ENCODE measurements at regions not wholly inside any gene's neighbourhood (a gene's known extent, or its start where the extent isn't known, plus 50 kb on each side); places are given as distances from the start of the nearest gene placed in this dataset.
"Not testable (repeated sequence)": the region's sequence is repeated elsewhere in the genome, so short reads cannot be mapped to it uniquely, and the experiment has no call there.

GRCh38 chr10:29363930-29364329, 75.1 kb downstream of the LYZL1 start:
- H3K36me3 ChIP-seq (ENCODE audit: insufficient read depth, low read length); H4K20me1 ChIP-seq (ENCODE audit: insufficient read depth); H3K9me3 ChIP-seq (ENCODE audit: low read length); H3K79me2 ChIP-seq (replicated peaks; ENCODE audit: insufficient read depth, low read length); H3F3A ChIP-seq (ENCODE audit: insufficient read depth, low read length, poor library complexity, severe bottlenecking); H3K27ac ChIP-seq (ENCODE audit: low read length); H3K27me3 ChIP-seq (ENCODE audit: insufficient read depth, low read depth, low read length); H3K9me2 ChIP-seq (ENCODE audit: insufficient read depth, low read length); H3K9ac ChIP-seq (ENCODE audit: low read length); H3K4me3 ChIP-seq (ENCODE audit: low read length); H2AFZ ChIP-seq (ENCODE audit: low read depth, low read length); H3K4me2 ChIP-seq (ENCODE audit: low read length): not testable (repeated sequence)

GRCh38 chr10:29366206-29366605, 77.3 kb downstream of the LYZL1 start:
- not testable (repeated sequence) for H3K9me2 ChIP-seq (ENCODE audit: insufficient read depth, low read length)

GRCh38 chr10:29369419-29369818, 80.5 kb downstream of the LYZL1 start:
- H4K20me1 ChIP-seq (ENCODE audit: insufficient read depth): no peaks in the 10 kb centered on the region
- H3K4me2 ChIP-seq (ENCODE audit: low read length): no peak overlapping the region
- H3K27me3 ChIP-seq (ENCODE audit: insufficient read depth, low read depth, low read length): no peaks in the 10 kb centered on the region
- H2AFZ ChIP-seq (ENCODE audit: low read depth, low read length): no peak overlapping the region
- H3K27ac ChIP-seq (ENCODE audit: low read length): no peak overlapping the region
- H3F3A ChIP-seq (ENCODE audit: insufficient read depth, low read length, poor library complexity, severe bottlenecking): no peaks in the 10 kb centered on the region
- H3K4me3 ChIP-seq (ENCODE audit: low read length): no peak overlapping the region
- no peaks in the 10 kb centered on the region for H3K79me2 ChIP-seq (replicated peaks; ENCODE audit: insufficient read depth, low read length)
- TF ChIP-seq TAF1 (IDR thresholded peaks at IDR 0.05; ENCODE audit: low read depth) (no peak), RAD21 (conservative IDR thresholded peaks at IDR 0.05) (no peak), MXI1 (conservative IDR thresholded peaks at IDR 0.05; ENCODE audit: poor library complexity, severe bottlenecking) (no peak), REST (IDR thresholded peaks at IDR 0.05; ENCODE audit: borderline replicate concordance) (no peak), CTCF (IDR thresholded peaks at IDR 0.05; ENCODE audit: poor library complexity, severe bottlenecking) (no peak), SMC3 (conservative IDR thresholded peaks at IDR 0.05; ENCODE audit: poor library complexity) (no peak), POLR2AphosphoS5 (IDR thresholded peaks at IDR 0.05) (no peak), EZH2 (IDR thresholded peaks at IDR 0.05; ENCODE audit: borderline replicate concordance, insufficient read depth, low read length, poor library complexity, severe bottlenecking) (no peak), EP300 (conservative IDR thresholded peaks at IDR 0.05; ENCODE audit: poor library complexity, severe bottlenecking) (no peak)
- no peaks in the 10 kb centered on the region for H3K9me2 ChIP-seq (ENCODE audit: insufficient read depth, low read length)
- no peaks in the 10 kb centered on the region for H3K9me3 ChIP-seq (ENCODE audit: low read length)
- H3K9ac ChIP-seq (ENCODE audit: low read length): no peak overlapping the region
- H3K36me3 ChIP-seq (ENCODE audit: insufficient read depth, low read length): no peaks in the 10 kb centered on the region

More at GRCh38 chr10:29366206-29366605, 77.3 kb downstream of the LYZL1 start:
- not testable (repeated sequence) for H3K9me3 ChIP-seq (ENCODE audit: low read length); H3K36me3 ChIP-seq (ENCODE audit: insufficient read depth, low read length); H3K4me2 ChIP-seq (ENCODE audit: low read length); H3K9ac ChIP-seq (ENCODE audit: low read length); H2AFZ ChIP-seq (ENCODE audit: low read depth, low read length); H3F3A ChIP-seq (ENCODE audit: insufficient read depth, low read length, poor library complexity, severe bottlenecking); H3K79me2 ChIP-seq (replicated peaks; ENCODE audit: insufficient read depth, low read length); H4K20me1 ChIP-seq (ENCODE audit: insufficient read depth); H3K27me3 ChIP-seq (ENCODE audit: insufficient read depth, low read depth, low read length); H3K27ac ChIP-seq (ENCODE audit: low read length); H3K4me3 ChIP-seq (ENCODE audit: low read length)

Data from neural cell (in vitro differentiated cells).